SU-DHL-6 (cell line): ENCODE measurements at regions not wholly inside any gene's neighbourhood (a gene's known extent, or its start where the extent isn't known, plus 50 kb on each side); places are given as distances from the start of the nearest gene placed in this dataset.

Experiments
- CTCF ChIP-seq: fragments of 200-600 bp; sonication (generic); IDR thresholded peaks from one replicate; pipeline ENCODE4 v1.5.1; 2017; ENCODE audit warnings: antibody characterized with exemption, mild to moderate bottlenecking, low read length, moderate library complexity; ENCODE audit not compliant: insufficient read depth, poor library complexity, severe bottlenecking
- EZH2phosphoT487 ChIP-seq: fragments of 200-600 bp; sonication (generic), shearing (Covaris generic); conservative IDR thresholded peaks from 2 replicates; pipeline ENCODE4 v1.6.1; 2018; ENCODE audit warnings: mild to moderate bottlenecking, antibody characterized with exemption, low read length, moderate library complexity, mixed read lengths

DNA sequence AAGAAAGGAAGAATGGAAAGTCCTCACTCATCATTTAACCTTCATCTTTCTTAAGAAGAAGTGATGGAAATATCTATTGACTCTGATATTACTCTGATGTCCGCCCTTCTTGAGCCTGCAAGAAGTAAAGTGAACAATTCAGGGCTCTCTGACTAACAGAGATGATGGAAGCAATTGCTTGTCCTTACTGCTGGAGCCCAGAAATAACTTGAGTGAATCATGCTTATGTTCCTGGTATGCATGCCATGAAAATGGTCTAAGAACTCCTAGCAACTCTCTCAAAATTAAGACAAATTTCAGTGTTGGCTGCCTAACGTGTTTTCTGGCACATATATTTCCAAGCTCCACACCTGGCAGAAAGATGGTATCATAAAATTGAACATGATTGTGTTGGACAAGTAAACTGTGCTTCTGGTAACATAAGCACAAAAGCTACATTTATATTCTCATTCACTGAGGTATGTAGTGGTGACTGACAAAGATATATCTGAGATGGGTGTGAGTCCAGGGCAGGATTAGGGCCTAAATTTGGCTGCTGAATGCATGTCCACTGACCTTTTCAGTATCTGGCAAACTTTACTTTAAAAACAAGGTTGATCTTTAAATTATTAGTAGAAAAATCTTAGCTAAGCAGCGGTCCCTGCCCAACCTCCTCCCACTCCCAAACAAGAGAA lies 109.2 kb upstream of the OTUD4 start:
- TF ChIP-seq CTCF (no peak), EZH2phosphoT487 (no peak)
